ENCODE measurements at regions not wholly inside any gene's neighbourhood (a gene's known extent, or its start where the extent isn't known, plus 50 kb on each side); places are given as distances from the start of the nearest gene placed in this dataset.

- TF ChIP-seq CTCF (IDR thresholded peaks at IDR 0.05; ENCODE audit: control insufficient read depth, extremely low read depth, insufficient read depth): peak; percentile 41
- DNase-seq (ENCODE audit: low read depth): no peak
- no peak overlapping the region for H3K4me3 ChIP-seq (ENCODE audit: low read depth, low read length)
Observed at GRCh38 chr12:124399622-124400021, 104.7 kb downstream of the RFLNA start.

GRCh38 chr12:124398578-124399227 is 103.8 kb downstream of the RFLNA start:
- no peak for TF ChIP-seq CTCF (IDR thresholded peaks at IDR 0.05; ENCODE audit: control insufficient read depth, extremely low read depth, insufficient read depth)
- no peak for DNase-seq (ENCODE audit: low read depth)
- no peak overlapping the region for H3K4me3 ChIP-seq (ENCODE audit: low read depth, low read length)

- TF ChIP-seq CTCF (IDR thresholded peaks at IDR 0.05; ENCODE audit: control insufficient read depth, extremely low read depth, insufficient read depth): no peak
- DNase-seq (ENCODE audit: low read depth): no peak
- no peak overlapping the region for H3K4me3 ChIP-seq (ENCODE audit: low read depth, low read length)
Observed at GRCh38 chr12:124397807-124398577, 103.1 kb downstream of the RFLNA start.

- no peak for DNase-seq (ENCODE audit: low read depth)
- no peak overlapping the region for H3K4me3 ChIP-seq (ENCODE audit: low read depth, low read length)
Observed at GRCh38 chr12:124397399-124397679, 102.4 kb downstream of the RFLNA start.

GRCh38 chr12:124396544-124397398 is 101.9 kb downstream of the RFLNA start:
- no peak overlapping the region for H3K4me3 ChIP-seq (ENCODE audit: low read depth, low read length)
- no peak for DNase-seq (ENCODE audit: low read depth)
- TF ChIP-seq CTCF (IDR thresholded peaks at IDR 0.05; ENCODE audit: control insufficient read depth, extremely low read depth, insufficient read depth): no peak

More at GRCh38 chr12:124397399-124397679, 102.4 kb downstream of the RFLNA start:
- no peak for TF ChIP-seq CTCF (IDR thresholded peaks at IDR 0.05; ENCODE audit: control insufficient read depth, extremely low read depth, insufficient read depth)

- TF ChIP-seq CTCF (IDR thresholded peaks at IDR 0.05; ENCODE audit: control insufficient read depth, extremely low read depth, insufficient read depth): no peak
- DNase-seq (ENCODE audit: low read depth): no peak
- H3K4me3 ChIP-seq (ENCODE audit: low read depth, low read length): no peak overlapping the region
Observed at GRCh38 chr12:124395986-124396385, 101.1 kb downstream of the RFLNA start.

Measured in LNCaP clone FGC (cell line).